WTC11 (cell line): ENCODE measurements at regions not wholly inside any gene's neighbourhood (a gene's known extent, or its start where the extent isn't known, plus 50 kb on each side); places are given as distances from the start of the nearest gene placed in this dataset.

Experiments used
- ATAC-seq: fragments of 200-7000 bp; cut with Tn5 transposase; 2 replicates; pipeline ENCODE4 v1.10.0; 2021; ENCODE audit warnings: mild to moderate bottlenecking, moderate library complexity
- CTCF ChIA-PET: fragments of 300-600 bp; sonication (Branson Sonifier 250); formaldehyde crosslinking; loops from one replicate; lab custom pipeline; 2021; ENCODE audit warnings: antibody characterized with exemption; lab: Charles Lee
- POLR2A ChIA-PET: fragments of 350-600 bp; sonication (Branson Sonifier 250); formaldehyde crosslinking; loops from one replicate; lab custom pipeline; 2021; ENCODE audit warnings: antibody characterized with exemption; lab: Charles Lee
- DNase-seq: peaks from one replicate; pipeline ENCODE4 v3.0.0; 2021; ENCODE audit warnings: low spot score
- H3K27ac Mint-ChIP-seq: 2 replicates; pipeline ENCODE4 v1.8.0; 2021; ENCODE audit warnings: mixed read lengths
- H3K27me3 Mint-ChIP-seq: 2 replicates; pipeline ENCODE4 v1.8.0; 2021; ENCODE audit warnings: low read depth, mild to moderate bottlenecking, moderate library complexity, mixed read lengths
- H3K36me3 Mint-ChIP-seq: 2 replicates; pipeline ENCODE4 v1.8.0; 2021; ENCODE audit warnings: mixed read lengths
- H3K4me1 Mint-ChIP-seq: 2 replicates; pipeline ENCODE4 v1.8.0; 2022; ENCODE audit warnings: mixed read lengths
- H3K4me3 Mint-ChIP-seq: 2 replicates; pipeline ENCODE4 v1.8.0; 2021; ENCODE audit warnings: mild to moderate bottlenecking, moderate library complexity, mixed read lengths
- H3K9me3 Mint-ChIP-seq: 2 replicates; pipeline ENCODE4 v1.8.0; 2021; ENCODE audit warnings: mixed read lengths
- CBFB ChIP-seq: sonication (generic); formaldehyde crosslinking; IDR thresholded peaks from 2 replicates; pipeline ENCODE4 v1.8.1; 2022; ENCODE audit warnings: mild to moderate bottlenecking, low read depth, missing genetic modification reagents
- CREB1 ChIP-seq: sonication (generic); formaldehyde crosslinking; IDR thresholded peaks from 2 replicates; pipeline ENCODE4 v1.8.0; 2023; ENCODE audit warnings: mild to moderate bottlenecking, missing genetic modification reagents
- CREM ChIP-seq: sonication (generic); formaldehyde crosslinking; IDR thresholded peaks from 2 replicates; pipeline ENCODE4 v1.8.1; 2022; ENCODE audit warnings: mild to moderate bottlenecking, missing genetic modification reagents, moderate library complexity
- ELF4 ChIP-seq: sonication (generic); formaldehyde crosslinking; IDR thresholded peaks from 2 replicates; pipeline ENCODE4 v1.8.1; 2022; ENCODE audit warnings: low read depth, mild to moderate bottlenecking, moderate library complexity, missing genetic modification reagents
- ERG ChIP-seq: fragments of 250-450 bp; sonication (Bioruptor Pico); IDR thresholded peaks from 2 replicates; pipeline ENCODE4 v1.8.0; 2021; ENCODE audit warnings: mild to moderate bottlenecking
- GRHL2 ChIP-seq: fragments of 250-450 bp; sonication (Bioruptor Pico); IDR thresholded peaks from 2 replicates; pipeline ENCODE4 v1.8.0; 2022; ENCODE audit warnings: mild to moderate bottlenecking, moderate library complexity; ENCODE audit not compliant: insufficient replicate concordance, severe bottlenecking
- IRF1 ChIP-seq: sonication (generic); formaldehyde crosslinking; IDR thresholded peaks from 2 replicates; pipeline ENCODE4 v1.8.0; 2023; ENCODE audit warnings: missing genetic modification reagents
- MAX ChIP-seq: sonication (generic); formaldehyde crosslinking; IDR thresholded peaks from 2 replicates; pipeline ENCODE4 v1.8.0; 2022; ENCODE audit warnings: mild to moderate bottlenecking, missing genetic modification reagents
- MLX ChIP-seq: sonication (generic); formaldehyde crosslinking; IDR thresholded peaks from 2 replicates; pipeline ENCODE4 v1.8.1; 2023; ENCODE audit warnings: mild to moderate bottlenecking, missing genetic modification reagents, moderate library complexity
- NFATC4 ChIP-seq: fragments of 250-450 bp; sonication (Bioruptor Pico); IDR thresholded peaks from 2 replicates; pipeline ENCODE4 v1.9.0; 2021; ENCODE audit warnings: mild to moderate bottlenecking
- NFE2L1 ChIP-seq: sonication (generic); formaldehyde crosslinking; IDR thresholded peaks from 2 replicates; pipeline ENCODE4 v1.8.1; 2023; ENCODE audit warnings: missing genetic modification reagents
- NR2C2 ChIP-seq: sonication (generic); formaldehyde crosslinking; IDR thresholded peaks from 2 replicates; pipeline ENCODE4 v1.8.0; 2022; ENCODE audit warnings: mild to moderate bottlenecking, missing genetic modification reagents
- RELA ChIP-seq: sonication (generic); formaldehyde crosslinking; IDR thresholded peaks from 2 replicates; pipeline ENCODE4 v1.8.1; 2022; ENCODE audit warnings: missing genetic modification reagents, mild to moderate bottlenecking, borderline replicate concordance
- ZNF232 ChIP-seq: sonication (generic); formaldehyde crosslinking; IDR thresholded peaks from 2 replicates; pipeline ENCODE4 v1.8.0; 2022; ENCODE audit warnings: mild to moderate bottlenecking, missing genetic modification reagents
- ZNF512 ChIP-seq: sonication (generic); formaldehyde crosslinking; IDR thresholded peaks from 2 replicates; pipeline ENCODE4 v1.8.1; 2022; ENCODE audit warnings: missing genetic modification reagents, borderline replicate concordance
- ZSCAN18 ChIP-seq: fragments of 250-450 bp; sonication (Bioruptor Pico); IDR thresholded peaks from 2 replicates; pipeline ENCODE4 v2.1.2; 2022; ENCODE audit warnings: mild to moderate bottlenecking, moderate library complexity

- ATAC-seq (no peak), DNase-seq (no peak)
- peaks cover 21% of the 10 kb centered on the region for H3K9me3 Mint-ChIP-seq
- POLR2A ChIA-PET = no interaction called here
- no peak overlapping the region for H3K4me3 Mint-ChIP-seq
- H3K4me1 Mint-ChIP-seq = peaks cover 8% of the 10 kb centered on the region
- no peaks in the 10 kb centered on the region; the same call in 1 of the 2 replicates for H3K27me3 Mint-ChIP-seq
- H3K36me3 Mint-ChIP-seq = no peaks in the 10 kb centered on the region
- TF ChIP-seq CREB1 (CRISPR knock-in tag) (no peak), ZSCAN18 (CRISPR knock-in tag) (no peak), MAX (CRISPR knock-in tag) (no peak)
- H3K27ac Mint-ChIP-seq = no peak overlapping the region
- CTCF ChIA-PET = no interaction called here
Observed at GRCh38 chr11:130710021-130710420, 206.3 kb downstream of the SNX19 start.

GRCh38 chr11:130710497-130711012 is 205.7 kb downstream of the SNX19 start:
- Mint-ChIP-seq H3K27me3 (no peaks in the 10 kb centered on the region; the same call in 1 of the 2 replicates), H3K27ac (no peak overlapping the region), H3K36me3 (no peaks in the 10 kb centered on the region), H3K4me1 (peaks cover 8% of the 10 kb centered on the region), H3K9me3 (peaks cover 21% of the 10 kb centered on the region), H3K4me3 (no peak overlapping the region)
- DNase-seq (no peak), ATAC-seq (no peak)
- no peak for TF ChIP-seq NFE2L1 (CRISPR knock-in tag)
- TF ChIP-seq NR2C2 = no peak
- TF ChIP-seq ZNF232 (CRISPR knock-in tag) = no peak
- no peak for TF ChIP-seq MAX (CRISPR knock-in tag)
- TF ChIP-seq MLX (CRISPR knock-in tag) = no peak
- no peak for TF ChIP-seq IRF1 (CRISPR knock-in tag)
- no peak for TF ChIP-seq ERG (CRISPR knock-in tag)
- TF ChIP-seq ZNF512 (CRISPR knock-in tag) = no peak
- TF ChIP-seq CBFB (CRISPR knock-in tag) = no peak
- TF ChIP-seq CREM (CRISPR knock-in tag) = no peak
- TF ChIP-seq NFATC4 (CRISPR knock-in tag) = no peak
- no peak for TF ChIP-seq RELA (CRISPR knock-in tag)
- no peak for TF ChIP-seq GRHL2 (CRISPR knock-in tag)
- CTCF ChIA-PET = no interaction called here
- POLR2A ChIA-PET = no interaction called here

- TF ChIP-seq ELF4 (CRISPR knock-in tag) = no peak
- TF ChIP-seq, all 79 proteins: peak for 0
- ChIA-PET POLR2A (no interaction called here), CTCF (no interaction called here)
- H3K9me3 Mint-ChIP-seq = peaks cover 21% of the 10 kb centered on the region
- H3K4me3 Mint-ChIP-seq = no peak overlapping the region
- H3K4me1 Mint-ChIP-seq = peaks cover 8% of the 10 kb centered on the region
- H3K27me3 Mint-ChIP-seq = no peaks in the 10 kb centered on the region; the same call in 1 of the 2 replicates
- DNase-seq (no peak), ATAC-seq (no peak)
- H3K27ac Mint-ChIP-seq = no peak overlapping the region
- no peaks in the 10 kb centered on the region for H3K36me3 Mint-ChIP-seq
Observed at GRCh38 chr11:130711193-130711592, 205.1 kb downstream of the SNX19 start.
